Ishikawa (cell line): ENCODE measurements at regions not wholly inside any gene's neighbourhood (a gene's known extent, or its start where the extent isn't known, plus 50 kb on each side); places are given as distances from the start of the nearest gene placed in this dataset.

Experiments used
- CEBPB ChIP-seq: IDR thresholded peaks from 2 replicates; pipeline ENCODE4 v1.6.1; 2012
- CREB1 ChIP-seq: IDR thresholded peaks from 2 replicates; pipeline ENCODE4 v1.6.1; 2012; ENCODE audit warnings: low read depth
- EGR1 ChIP-seq: IDR thresholded peaks from 2 replicates; pipeline ENCODE4 v1.6.1; 2012
- EP300 ChIP-seq: IDR thresholded peaks from 2 replicates; pipeline ENCODE4 v1.6.1; 2012; ENCODE audit warnings: borderline replicate concordance
- FOXM1 ChIP-seq: IDR thresholded peaks from 2 replicates; pipeline ENCODE4 v1.6.1; 2012; ENCODE audit warnings: low read depth, borderline replicate concordance
- MAX ChIP-seq: IDR thresholded peaks from 2 replicates; pipeline ENCODE4 v1.6.1; 2012
- NFIC ChIP-seq: IDR thresholded peaks from 2 replicates; pipeline ENCODE4 v1.6.1; 2012
- RAD21 ChIP-seq: IDR thresholded peaks from 2 replicates; pipeline ENCODE4 v1.6.1; 2012; ENCODE audit warnings: low read depth
- REST ChIP-seq: IDR thresholded peaks from 2 replicates; pipeline ENCODE4 v1.6.1; 2012; ENCODE audit warnings: low read depth, mild to moderate bottlenecking
- TAF1 ChIP-seq: IDR thresholded peaks from 2 replicates; pipeline ENCODE4 v1.6.1; 2012; ENCODE audit warnings: low read depth, mild to moderate bottlenecking
- TCF12 ChIP-seq: IDR thresholded peaks from 2 replicates; pipeline ENCODE4 v1.6.1; 2012; ENCODE audit warnings: low read depth
- TEAD4 ChIP-seq: IDR thresholded peaks from 2 replicates; pipeline ENCODE4 v1.6.1; 2012
- USF1 ChIP-seq: IDR thresholded peaks from 2 replicates; pipeline ENCODE4 v1.6.1; 2012
- YY1 ChIP-seq: IDR thresholded peaks from 2 replicates; pipeline ENCODE4 v1.6.1; 2012; ENCODE audit warnings: low read depth
- ZBTB7A ChIP-seq: IDR thresholded peaks from 2 replicates; pipeline ENCODE4 v1.6.1; 2012; ENCODE audit warnings: low read depth

GRCh38 chr5:38780316-38780715 lies 65.5 kb upstream of the OSMR start:
- no peak for TF ChIP-seq EGR1
- no peak for TF ChIP-seq ZBTB7A
- no peak for TF ChIP-seq MAX
- no peak for TF ChIP-seq EP300
- no peak for TF ChIP-seq USF1
- no peak for TF ChIP-seq RAD21
- no peak for TF ChIP-seq TEAD4
- TF ChIP-seq NFIC, result no peak

GRCh38 chr5:38780945-38781344 lies 64.9 kb upstream of the OSMR start:
- peak; percentile 33; the same call in 1 of the 2 replicates for TF ChIP-seq TEAD4
- TF ChIP-seq NFIC, result peak; percentile 50; the same call in 1 of the 2 replicates
- TF ChIP-seq YY1, result no peak

- TF ChIP-seq TCF12 (no peak), EGR1 (no peak), YY1 (no peak), ZBTB7A (no peak), RAD21 (no peak)
Measured at GRCh38 chr5:38782180-38782835, 63.5 kb upstream of the OSMR start.

- peak; percentile 6; the same call in 1 of the 2 replicates for TF ChIP-seq RAD21
- no peak for TF ChIP-seq USF1
- no peak for TF ChIP-seq CREB1
- no peak for TF ChIP-seq TAF1
- no peak for TF ChIP-seq ZBTB7A
- peak; percentile 83 for TF ChIP-seq TCF12
- TF ChIP-seq EGR1, result no peak
- TF ChIP-seq YY1, result peak; percentile 66; the same call in 1 of the 2 replicates
- TF ChIP-seq TEAD4, result peak; percentile 92
- TF ChIP-seq REST, result no peak
- TF ChIP-seq NFIC, result peak; percentile 98
- TF ChIP-seq EP300, result peak; percentile 67
- peak; percentile 33; the same call in 1 of the 2 replicates for TF ChIP-seq MAX
- peak; percentile 63 for TF ChIP-seq CEBPB
- TF ChIP-seq FOXM1, result peak; percentile 46; the same call in 1 of the 2 replicates
Measured at GRCh38 chr5:38783011-38783561, 62.7 kb upstream of the OSMR start.

- TF ChIP-seq NFIC (no peak), CEBPB (no peak), CREB1 (no peak), EGR1 (no peak), RAD21 (no peak), TCF12 (no peak), USF1 (no peak)
Measured at GRCh38 chr5:38789134-38789533, 56.7 kb upstream of the OSMR start.

GRCh38 chr5:38789777-38790176 lies 56.0 kb upstream of the OSMR start:
- TF ChIP-seq NFIC (no peak), YY1 (no peak), TCF12 (no peak), EGR1 (no peak), REST (no peak), ZBTB7A (no peak), CEBPB (no peak), TAF1 (no peak)
